ENCODE measurements at regions not wholly inside any gene's neighbourhood (a gene's known extent, or its start where the extent isn't known, plus 50 kb on each side); places are given as distances from the start of the nearest gene placed in this dataset.
"Not testable (repeated sequence)": the region's sequence is repeated elsewhere in the genome, so short reads cannot be mapped to it uniquely, and the experiment has no call there.

GRCh38 chr15:77899776-77900175, 177.7 kb downstream of the TBC1D2B start:
- TF ChIP-seq CTCF (IDR thresholded peaks at IDR 0.05); EZH2 (IDR thresholded peaks at IDR 0.05; ENCODE audit: borderline replicate concordance, insufficient read depth, low read depth, low read length, poor library complexity, severe bottlenecking): not testable (repeated sequence)

Measured in B cell (primary cell).